Left ventricle myocardium superior (tissue), 1 donor: ENCODE measurements at regions not wholly inside any gene's neighbourhood (a gene's known extent, or its start where the extent isn't known, plus 50 kb on each side); places are given as distances from the start of the nearest gene placed in this dataset.
A peak's percentile ranks its signal among the peaks of the same experiment; 100 is the strongest.

Source experiments
- ATAC-seq: fragments of 200-7000 bp; cut with Tn5 transposase; one replicate; pipeline ENCODE4 v1.9.1; 2020; ENCODE audit warnings: mild to moderate bottlenecking, moderate library complexity
- DNase-seq: peaks from one replicate; pipeline ENCODE4 v3.0.0-alpha.2; 2020
- intact Hi-C: fragments of 100-400 bp; cut with micrococcal nuclease; formaldehyde crosslinking; loops from one replicate; pipeline ENCODE4 v1.11.0; 2022
- donor health status: DM: no; HTN: yes; CAD: no; lungs with severe emphysema.

- ATAC-seq (peak; percentile 52), DNase-seq (no peak)
- intact Hi-C loops: no loop called here
Measured at GRCh38 chrX:40267334-40268187, 169.8 kb upstream of the BCOR start.

DNA sequence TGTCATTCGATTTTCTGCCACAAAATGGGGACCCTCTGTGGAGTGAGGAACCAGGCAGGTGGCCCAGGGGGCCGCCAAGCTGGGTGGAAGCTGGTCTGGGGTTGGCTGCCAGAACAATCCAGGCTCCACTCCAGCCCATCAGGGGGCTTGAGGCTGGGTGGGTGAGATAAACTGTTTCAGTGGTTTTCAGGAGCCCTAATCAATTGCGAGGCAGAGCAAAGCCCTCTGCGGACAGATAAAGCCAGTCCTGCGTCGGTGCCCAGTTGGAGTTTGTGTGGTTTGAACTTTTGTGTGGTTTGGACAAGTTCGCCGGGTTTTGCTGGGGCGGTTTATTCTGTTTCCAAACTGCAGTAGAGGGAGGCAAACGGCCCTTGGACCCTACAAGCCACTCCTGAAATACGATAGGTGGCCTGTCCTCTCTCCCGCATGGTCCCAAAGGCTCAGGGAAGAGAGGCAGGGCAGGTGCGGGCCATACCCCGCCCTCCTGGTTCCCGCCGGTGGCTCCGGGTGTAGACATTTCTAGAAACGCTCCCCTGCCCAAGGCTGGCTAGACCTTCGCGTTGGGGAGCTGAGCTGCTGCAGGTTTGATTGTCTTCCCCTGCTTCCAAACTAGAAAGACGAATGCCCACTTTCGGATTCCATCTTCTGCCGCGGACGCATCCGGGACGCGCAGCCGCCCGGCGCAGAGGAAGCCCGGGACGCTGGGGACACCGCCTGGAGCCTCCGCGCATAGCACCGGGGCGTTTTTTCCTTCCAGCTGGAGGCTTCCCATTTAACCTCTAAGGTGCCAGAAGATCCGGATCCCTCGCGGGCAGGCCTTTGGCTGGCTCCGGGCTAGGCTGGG, 169.0 kb upstream of the BCOR start:
- peak; percentile 80 for DNase-seq
- intact Hi-C loops: no loop called here
- peak; percentile 93 for ATAC-seq

- ATAC-seq (no peak), DNase-seq (no peak)
- intact Hi-C loops: no loop called here
Measured at GRCh38 chrX:40265936-40266335, 168.2 kb upstream of the BCOR start.

DNA sequence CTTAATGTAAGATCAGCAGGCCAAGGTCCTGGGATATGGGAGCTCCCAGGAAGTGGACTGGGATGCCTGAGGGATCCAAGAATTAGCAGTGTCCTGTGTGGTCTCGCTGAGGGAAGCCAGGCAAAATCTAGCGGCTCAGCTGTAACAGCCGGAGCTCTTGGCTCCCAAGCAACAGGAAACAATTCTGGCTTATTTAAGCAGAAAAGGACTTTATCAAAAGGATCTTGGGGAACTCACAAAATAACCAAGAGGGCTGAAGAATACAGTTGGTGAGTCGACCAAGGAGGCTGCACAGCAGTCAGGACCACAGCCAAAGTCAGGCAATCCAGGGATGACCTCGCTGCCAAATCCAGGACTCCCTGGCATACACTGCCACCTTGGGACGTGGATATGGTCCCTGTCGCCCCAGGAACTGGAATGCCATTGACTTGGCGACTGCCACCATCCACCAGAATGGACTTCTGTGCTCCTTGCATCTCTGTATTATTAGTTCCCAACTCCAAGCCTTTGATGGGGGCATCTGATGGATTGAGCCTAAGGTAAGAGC, 165.3 kb upstream of the BCOR start:
- DNase-seq: no peak
- ATAC-seq: peak; percentile 33
- intact Hi-C loops: no loop called here

DNA sequence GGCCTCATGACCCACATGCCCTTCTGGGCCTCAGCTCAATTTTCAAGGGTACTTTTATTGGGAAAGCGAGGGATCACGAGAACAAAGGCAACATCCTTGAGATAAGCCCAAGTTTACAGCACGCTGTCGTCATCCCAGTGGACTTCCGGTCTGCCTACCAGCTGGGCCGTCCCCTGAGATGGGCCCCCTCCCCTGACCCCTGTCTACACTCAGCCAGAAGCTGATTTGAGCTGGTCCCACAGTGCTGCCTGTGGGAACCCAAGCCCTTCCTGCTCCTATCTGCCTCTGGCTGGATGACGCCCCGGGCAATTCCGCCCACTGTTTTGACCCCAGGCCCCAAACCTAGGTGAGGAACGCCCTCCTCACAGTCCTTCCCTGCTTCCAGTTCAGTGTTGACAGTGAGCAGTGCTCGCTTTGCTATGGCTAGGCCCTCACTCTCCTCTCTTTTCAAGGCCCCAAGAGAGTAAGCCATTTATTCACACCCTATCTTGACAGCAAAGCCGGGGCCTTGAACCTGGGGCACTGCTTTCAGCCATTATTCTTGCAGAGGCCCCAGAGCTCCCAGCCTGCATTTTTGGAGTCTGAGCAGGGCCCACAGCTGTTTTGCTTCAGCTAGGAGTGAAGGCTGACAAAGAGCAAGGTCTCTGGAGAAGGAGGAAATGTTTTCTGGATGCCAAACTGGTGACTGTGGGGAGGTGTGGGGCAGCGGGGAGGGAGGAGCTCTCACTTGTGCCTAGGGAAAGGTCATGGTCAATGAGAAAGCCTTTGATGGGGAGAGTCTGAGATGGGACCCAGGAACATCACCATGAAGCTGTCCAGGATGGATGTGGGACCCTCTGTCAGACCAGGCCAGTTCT, 164.6 kb upstream of the BCOR start:
- intact Hi-C loops: no loop called here
- peak; percentile 48 for DNase-seq
- peak; percentile 48 for ATAC-seq

DNA sequence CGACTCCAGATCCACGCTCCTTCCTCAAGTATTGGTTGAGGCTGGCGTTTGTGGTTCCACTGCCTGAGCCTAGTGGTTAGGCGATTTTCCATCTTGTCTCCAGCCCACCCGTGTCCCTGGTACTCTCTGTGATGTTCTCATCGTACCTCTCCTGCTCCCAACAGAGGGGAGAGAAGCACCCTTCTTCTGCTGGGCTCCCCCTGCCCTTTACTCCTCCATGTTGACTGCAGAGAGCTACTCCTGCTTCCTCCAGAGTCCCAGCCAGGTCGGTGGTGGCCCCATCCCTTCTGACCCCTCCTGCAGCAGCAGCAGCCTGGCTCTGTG, 164.0 kb upstream of the BCOR start:
- no peak for ATAC-seq
- no peak for DNase-seq
- intact Hi-C loops: no loop called here

GRCh38 chrX:40260146-40260747, 162.5 kb upstream of the BCOR start:
- peak; percentile 54 for ATAC-seq
- intact Hi-C loops: no loop called here
- DNase-seq: peak; percentile 45

DNA sequence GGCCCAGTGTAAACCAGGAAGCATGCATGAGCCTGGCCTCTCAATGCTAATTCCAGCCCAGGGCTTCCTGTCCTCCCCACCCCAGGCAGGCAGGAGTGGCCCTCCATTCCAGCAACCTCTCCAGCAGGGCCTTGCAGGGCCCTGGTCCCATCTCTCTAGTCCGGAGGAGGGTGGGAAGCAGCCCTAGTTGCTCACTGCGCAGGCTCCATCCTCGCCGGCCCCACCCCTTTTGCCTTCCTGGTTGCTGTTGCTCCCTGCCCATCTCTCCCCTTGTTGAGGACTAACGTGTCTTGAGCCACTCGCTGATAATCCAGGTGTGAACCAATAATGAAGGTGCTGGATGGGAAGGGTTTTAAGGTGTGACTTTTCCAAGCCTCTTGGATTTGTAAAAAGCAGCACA, 161.2 kb upstream of the BCOR start:
- DNase-seq: no peak
- no peak for ATAC-seq
- intact Hi-C loops: no loop called here

- ATAC-seq (no peak), DNase-seq (no peak)
- intact Hi-C loops: no loop called here
Measured at GRCh38 chrX:40253771-40254170, 156.0 kb upstream of the BCOR start.

DNA sequence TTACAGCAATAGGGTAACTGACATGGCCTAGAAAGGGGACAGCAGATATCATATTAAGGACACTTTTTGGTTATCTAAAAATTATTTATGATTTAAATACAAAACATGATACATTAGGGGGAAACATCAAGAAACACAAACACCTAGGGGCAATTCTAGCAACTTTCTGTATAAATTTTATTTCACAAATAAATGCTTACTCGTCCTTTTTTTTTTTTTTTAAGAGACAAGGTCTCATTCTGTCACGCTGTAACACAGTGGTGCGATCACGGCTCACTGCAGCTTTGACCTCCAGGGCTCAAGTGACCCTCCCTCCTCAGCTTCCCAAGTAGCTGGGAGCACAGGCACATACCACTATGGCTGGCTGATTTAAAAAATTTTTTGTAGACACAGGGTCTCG, 151.8 kb upstream of the BCOR start:
- DNase-seq (no peak), ATAC-seq (no peak)
- intact Hi-C loops: no loop called here

DNA sequence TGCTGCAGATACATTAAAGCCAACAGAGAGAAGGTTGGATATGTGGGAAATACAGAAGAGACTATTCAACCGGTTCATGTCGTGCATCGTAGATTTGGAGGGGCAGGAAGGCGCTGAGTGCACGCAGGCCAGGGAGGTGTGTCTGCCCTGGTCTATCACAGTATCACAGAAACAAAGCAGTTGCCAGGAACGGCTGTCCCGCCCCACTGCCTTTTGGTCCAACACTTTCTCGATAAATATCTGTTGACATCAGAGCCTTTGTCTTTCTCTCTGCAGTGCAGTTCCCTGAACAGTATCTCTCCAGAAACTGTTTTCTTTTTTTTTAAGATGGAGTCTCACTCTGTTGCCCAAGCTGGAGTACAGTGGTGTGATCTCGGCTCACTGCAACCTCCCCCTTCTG, 151.1 kb upstream of the BCOR start:
- intact Hi-C loops: no loop called here
- no peak for ATAC-seq
- DNase-seq: no peak

DNA sequence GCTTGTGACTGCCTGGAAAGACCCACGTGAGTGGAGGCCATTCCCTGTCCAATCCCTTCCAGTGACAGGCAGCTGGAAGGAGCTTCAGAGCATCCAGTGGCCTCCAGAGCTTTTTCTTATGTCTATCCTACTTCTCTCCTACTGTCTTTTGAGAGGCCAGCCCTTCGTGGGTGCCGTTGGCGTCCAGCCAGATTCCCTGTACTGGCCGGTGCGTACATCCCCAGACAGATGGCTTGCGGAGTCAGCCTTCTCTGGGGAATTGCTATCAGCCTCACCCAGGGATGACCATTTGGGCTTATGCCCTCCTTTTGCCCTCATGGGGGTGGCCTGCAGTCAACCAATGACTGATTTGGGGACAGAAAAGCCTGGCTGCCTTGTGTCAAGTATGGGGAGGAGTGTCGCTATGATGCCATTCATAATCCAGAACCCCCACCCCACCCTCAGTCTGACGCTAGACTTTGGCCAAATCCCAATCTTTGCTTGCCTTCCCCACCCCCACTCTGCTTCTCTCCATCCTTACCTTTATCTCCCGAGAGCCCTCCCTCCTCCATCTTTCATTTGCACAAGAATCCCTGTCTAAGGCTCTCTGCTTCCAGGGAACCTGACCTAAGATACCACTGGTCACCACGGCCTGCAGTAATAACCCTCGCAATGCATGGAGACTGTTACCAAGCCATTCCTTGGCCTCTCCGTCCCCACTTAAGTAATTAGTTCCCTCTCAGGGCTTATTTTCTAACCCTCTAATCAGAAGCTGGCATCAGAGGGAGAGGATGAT, 150.3 kb upstream of the BCOR start:
- intact Hi-C loops: no loop called here
- no peak for ATAC-seq
- DNase-seq: no peak

- ATAC-seq (no peak), DNase-seq (no peak)
- intact Hi-C loops: no loop called here
Measured at GRCh38 chrX:40247382-40247781, 149.6 kb upstream of the BCOR start.

GRCh38 chrX:40245488-40246071, 147.8 kb upstream of the BCOR start:
- intact Hi-C loops: no loop called here
- ATAC-seq (peak; percentile 78), DNase-seq (peak; percentile 49)

- ATAC-seq (peak; percentile 45), DNase-seq (no peak)
- intact Hi-C loops: no loop called here
Measured at GRCh38 chrX:40244980-40245379, 147.2 kb upstream of the BCOR start.

DNA sequence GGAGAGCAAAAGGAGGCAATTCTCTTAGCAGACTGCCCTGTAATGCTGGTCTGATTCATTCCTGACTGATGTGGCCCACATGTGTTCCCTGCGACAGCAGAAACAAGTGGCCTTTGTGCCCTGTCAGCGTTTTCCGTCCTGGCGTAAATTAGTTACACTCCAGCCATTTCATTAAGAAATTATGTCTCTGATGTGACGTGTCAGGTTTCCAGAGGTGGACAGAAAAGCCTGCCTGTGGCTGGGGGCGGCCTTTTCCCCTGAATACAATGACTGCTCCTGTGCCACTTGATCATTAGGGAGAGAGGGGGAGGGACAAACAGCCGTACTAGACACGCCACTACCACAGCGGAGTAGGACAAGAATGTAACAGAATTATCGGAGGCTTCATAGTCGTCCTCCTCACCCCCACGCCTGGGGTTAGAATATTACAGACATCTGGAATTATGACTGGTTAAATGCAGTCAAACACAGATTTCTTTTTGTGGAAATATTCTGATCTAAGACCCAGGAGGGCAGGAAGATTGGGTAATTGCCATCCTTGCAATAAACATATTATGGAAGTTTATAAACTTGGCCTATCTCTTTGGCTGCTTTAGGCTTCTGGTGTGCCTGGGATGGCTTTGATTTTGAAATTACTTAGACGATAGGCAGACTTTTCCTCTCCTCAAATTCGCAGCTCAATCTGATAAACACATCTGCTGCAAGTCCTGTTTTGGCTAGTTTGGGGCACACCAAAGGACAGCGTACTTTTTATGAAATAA, 146.2 kb upstream of the BCOR start:
- intact Hi-C loops: no loop called here
- no peak for DNase-seq
- no peak for ATAC-seq

GRCh38 chrX:40240844-40241243, 143.1 kb upstream of the BCOR start:
- no peak for ATAC-seq
- no peak for DNase-seq
- intact Hi-C loops: no loop called here
